ENCODE measurements at regions not wholly inside any gene's neighbourhood (a gene's known extent, or its start where the extent isn't known, plus 50 kb on each side); places are given as distances from the start of the nearest gene placed in this dataset.
A peak's percentile ranks its signal among the peaks of the same experiment; 100 is the strongest.

DNA sequence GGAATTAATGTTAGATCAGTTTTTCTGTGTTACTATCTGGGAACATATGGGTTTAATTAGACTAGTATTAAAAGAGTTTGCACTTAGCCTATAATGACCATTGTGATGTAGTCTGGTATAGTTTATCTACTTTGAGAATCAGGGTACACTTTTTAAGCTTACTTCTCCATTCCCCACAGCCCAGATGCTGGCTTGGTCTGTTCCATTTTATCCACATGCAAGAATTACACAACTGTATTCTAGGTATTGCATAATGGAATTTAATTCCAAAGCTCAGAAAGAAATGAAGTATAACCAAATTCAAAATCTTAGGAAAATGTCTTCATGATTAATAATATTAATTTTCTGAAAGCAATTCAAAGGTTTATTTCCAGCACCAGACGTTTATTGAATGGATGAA is 122.2 kb upstream of the PDGFD start:
- no peak for DNase-seq (ENCODE audit: low read depth in 4 of 4, low spot score in 1 of 4)

DNA sequence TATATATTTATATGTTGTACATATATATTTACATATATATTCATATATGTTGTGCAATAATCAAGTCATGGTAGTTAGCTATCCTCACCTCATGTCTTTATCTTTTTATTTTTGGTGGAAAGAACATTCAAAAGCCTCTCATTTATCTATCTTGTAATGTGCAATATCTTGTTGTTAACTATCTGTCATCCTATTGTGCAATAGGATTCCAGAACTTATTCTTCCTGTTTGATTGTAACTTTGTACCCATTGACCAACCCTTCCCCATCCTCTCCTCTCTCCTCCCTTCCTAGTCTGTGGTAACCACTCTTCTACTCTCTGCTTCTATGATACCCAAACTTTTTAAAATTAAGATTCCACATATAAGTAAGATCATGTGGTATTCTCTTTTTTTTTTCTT is 115.6 kb upstream of the PDGFD start:
- DNase-seq (ENCODE audit: low read depth in 4 of 4, low spot score in 1 of 4): no peak

DNA sequence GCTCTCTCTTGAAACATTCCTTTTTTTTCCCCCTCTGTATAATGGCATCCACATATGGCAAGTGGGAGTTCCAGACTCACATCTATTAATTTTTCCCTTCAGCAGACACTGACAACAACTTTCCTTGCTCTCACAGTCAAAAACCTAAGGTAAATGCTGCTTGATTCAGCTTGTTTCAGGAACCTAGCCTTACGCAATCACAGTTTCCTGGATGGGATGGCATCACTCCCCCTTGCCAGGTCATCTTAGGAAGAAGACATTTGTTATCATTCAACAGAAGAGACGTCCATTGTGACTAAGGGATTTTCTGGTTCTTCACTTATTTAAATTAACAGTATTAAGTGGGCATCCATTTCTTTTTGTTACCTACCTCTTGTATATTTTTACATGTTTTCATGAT is 112.0 kb upstream of the PDGFD start:
- DNase-seq (ENCODE audit: low read depth in 4 of 4, low spot score in 1 of 4): no peak

DNA sequence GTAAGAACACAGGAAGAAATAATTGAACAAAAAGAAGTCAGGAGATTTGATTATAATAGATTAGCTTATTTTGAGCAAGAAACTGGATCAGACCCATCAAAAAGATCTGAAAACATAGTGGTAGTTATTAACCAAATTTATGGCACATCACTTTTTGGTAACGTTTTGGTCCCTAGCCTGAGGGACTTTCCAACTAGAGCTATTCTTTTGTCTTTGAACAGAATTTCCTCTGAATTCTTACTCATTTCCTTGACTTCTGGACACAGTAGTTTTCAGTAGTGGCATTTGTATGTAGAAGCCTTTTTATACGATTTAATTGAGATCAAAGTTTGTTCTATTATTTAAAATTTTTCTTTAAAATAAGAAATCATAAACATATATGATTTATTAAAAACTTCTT is 96.5 kb upstream of the PDGFD start:
- no peak for DNase-seq (ENCODE audit: low read depth in 4 of 4, low spot score in 1 of 4)

DNA sequence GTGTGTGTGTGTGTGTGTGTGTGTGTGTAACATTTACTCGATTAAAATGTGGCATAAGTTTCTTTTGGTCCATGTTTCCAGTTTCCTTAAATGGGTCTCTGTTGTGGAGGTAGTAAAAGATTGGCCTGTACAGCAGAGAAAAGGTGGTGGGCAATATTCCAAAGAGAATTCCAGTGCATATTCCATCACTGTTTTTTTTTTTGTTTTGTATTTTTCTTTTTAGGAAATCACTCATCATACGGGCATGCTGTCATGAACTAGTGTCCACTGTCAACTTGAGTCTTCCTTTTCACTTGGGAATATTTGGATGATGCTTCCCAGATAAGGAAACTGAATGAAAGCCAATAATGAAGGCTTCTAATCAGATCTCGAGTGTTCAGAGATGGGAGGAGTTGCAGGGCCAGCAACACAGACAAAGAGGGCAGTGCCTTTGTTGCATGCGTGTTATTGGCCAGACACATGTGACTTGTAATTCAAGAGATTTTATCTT is 95.2 kb upstream of the PDGFD start:
- DNase-seq (ENCODE audit: low read depth in 4 of 4, low spot score in 1 of 4): no peak

DNA sequence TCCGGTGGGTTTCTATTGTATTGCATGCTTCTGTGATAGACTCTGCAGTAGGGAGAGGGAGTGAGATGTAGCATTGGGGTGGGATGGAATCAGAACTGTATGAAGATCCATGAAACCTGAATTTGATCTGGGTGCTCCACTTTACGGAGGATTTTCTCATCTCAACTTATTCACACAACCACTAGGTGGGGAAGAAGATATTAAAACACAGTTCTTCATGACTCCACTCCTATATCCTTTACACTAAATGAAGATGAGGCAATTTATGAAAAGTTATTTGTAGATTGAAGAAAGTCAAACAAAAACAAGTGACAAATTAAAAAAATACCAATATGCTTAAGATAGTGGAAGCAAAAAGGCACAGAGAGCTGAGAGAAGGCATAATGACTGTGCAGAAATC is 92.6 kb upstream of the PDGFD start:
- no peak for DNase-seq (ENCODE audit: low read depth in 4 of 4, low spot score in 1 of 4)

DNA sequence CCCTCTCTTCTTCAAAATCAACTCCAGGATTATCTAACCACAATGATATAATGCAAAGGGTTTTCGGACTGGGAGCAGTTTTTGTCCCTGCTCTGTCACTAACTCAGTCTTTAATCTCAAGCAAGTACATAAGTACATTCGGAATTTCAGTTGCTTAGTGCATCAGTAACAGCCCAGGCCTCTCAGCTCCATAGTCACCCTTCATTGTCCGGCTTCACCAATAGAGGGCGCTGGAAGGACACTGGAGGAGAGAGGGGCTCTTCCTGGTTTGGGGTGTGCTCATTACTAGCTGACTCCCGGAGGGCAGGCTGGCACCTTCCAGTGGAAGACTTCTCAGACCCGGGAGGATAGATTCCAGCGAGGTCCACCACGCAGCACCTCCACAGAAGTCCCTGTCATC is 90.4 kb upstream of the PDGFD start:
- DNase-seq (ENCODE audit: low read depth in 4 of 4, low spot score in 1 of 4): peak in 2 of 4 experiments; percentile 0 to 1

DNA sequence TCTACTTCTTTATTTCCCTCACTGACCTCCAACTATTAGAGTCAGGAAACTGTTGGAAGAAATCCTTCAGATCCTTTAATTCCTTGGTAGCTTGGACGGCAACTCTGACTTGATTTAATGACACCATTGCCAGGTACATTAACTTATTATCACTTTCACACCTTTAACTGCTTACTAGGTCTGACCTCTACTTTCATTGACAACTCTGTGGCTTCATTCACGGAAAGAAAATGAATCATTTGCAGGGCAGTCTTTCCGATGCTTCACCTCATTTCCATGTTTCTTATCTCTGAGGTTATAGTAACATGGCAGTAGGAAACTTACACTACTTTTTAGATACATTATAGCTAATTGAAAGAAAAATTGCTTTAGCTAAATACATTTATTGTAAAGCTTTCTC is 82.6 kb upstream of the PDGFD start:
- no peak for DNase-seq (ENCODE audit: low read depth in 4 of 4, low spot score in 1 of 4)

DNA sequence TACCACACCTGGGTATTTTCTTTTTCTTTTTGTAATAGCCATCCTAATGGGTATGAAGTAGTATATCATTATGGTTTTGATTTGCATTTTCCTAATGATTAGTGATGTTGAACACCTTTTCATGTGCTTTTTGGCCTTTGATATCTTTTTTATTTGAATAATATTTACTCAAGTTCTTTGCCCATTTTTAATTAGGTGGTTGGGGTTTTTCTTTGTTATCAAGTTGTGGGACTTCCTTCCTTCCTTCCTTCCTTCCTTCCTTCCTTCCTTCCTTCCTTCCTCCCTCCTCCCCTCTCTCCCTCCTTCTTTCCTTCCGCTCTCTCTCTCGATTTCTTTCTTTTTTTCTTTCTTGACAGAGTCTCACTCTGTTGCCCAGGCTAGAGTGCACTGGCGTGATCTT is 75.0 kb upstream of the PDGFD start:
- DNase-seq (ENCODE audit: low read depth in 4 of 4, low spot score in 1 of 4): no peak

DNA sequence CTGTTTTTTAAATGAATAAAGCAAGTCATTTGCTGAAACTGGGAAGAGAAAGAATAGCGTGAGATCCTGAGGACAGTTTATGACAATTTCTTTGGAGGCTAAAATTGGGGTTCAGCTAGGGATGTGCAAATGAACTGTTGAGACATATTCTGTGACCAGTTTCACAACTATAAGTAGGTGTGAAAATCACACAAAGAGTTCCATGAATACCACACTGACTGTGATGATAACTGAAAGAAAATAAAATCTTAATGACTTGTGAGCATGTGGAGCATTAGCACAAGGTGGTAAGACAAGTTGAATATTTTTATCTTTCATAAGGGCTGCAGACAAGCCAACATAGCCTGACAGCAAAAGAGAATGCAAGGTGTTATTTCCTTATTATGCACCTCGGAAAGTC is 61.1 kb upstream of the PDGFD start:
- DNase-seq (ENCODE audit: low read depth in 4 of 4, low spot score in 1 of 4): no peak

DNA sequence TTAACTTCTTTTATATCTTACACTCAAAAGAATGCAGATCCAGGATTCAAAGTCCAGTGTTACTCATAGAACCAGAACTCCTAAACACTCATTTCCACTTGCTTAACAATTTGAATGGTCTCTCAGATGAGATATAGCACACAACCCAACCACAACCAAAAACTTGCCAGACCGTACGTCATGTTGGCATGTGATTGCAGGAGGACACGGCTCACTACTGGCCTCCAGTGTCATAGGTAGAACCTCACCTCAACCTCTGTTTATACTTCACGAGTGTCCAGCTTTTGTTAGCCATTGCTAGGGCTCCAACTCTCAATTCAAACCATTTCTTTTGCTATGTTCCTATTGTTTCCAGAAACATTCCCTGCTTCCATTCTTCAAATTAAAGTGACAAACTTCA is 58.5 kb upstream of the PDGFD start:
- no peak for DNase-seq (ENCODE audit: low read depth in 4 of 4, low spot score in 1 of 4)

DNA sequence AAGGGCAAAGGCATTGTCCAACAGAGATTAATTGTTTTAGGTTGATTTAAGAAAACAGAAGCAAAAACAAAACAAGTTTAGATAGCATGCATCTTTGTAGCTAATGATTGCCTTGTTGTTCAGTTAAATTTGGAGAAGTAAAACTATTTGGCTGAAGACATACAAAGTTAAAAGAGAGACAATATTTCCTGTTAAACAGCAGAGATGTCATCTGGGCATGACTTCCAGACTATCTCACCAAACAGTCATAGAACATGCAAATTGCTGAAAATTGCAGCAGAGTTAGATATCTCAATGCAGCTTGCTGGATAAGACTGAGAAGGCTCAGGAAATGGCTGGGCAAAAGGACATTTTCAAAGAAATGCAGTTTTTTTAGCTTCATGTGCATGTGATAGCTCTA is 57.5 kb upstream of the PDGFD start:
- DNase-seq (ENCODE audit: low read depth in 4 of 4, low spot score in 1 of 4): no peak

DNA sequence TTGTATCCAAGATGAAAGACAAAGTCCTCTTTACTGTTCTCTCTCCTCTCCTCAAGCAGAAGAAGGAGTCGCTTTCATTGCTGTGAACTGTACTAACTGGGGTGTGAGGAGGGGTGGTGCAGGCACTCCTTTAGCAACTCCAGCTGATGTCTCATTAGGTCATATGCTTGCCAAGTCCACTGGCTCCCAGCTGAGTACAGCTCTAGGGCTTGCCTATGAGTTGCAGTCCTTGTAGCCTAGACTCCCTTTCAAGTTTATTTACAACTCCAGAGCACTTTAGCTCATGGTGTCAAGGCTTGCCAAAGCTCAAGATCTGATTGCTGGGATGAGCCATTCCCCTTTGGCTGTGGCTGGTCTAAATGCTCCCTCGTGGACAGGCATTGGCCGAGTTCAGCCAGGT is 55.1 kb upstream of the PDGFD start:
- no peak for DNase-seq (ENCODE audit: low read depth in 4 of 4, low spot score in 1 of 4)

DNA sequence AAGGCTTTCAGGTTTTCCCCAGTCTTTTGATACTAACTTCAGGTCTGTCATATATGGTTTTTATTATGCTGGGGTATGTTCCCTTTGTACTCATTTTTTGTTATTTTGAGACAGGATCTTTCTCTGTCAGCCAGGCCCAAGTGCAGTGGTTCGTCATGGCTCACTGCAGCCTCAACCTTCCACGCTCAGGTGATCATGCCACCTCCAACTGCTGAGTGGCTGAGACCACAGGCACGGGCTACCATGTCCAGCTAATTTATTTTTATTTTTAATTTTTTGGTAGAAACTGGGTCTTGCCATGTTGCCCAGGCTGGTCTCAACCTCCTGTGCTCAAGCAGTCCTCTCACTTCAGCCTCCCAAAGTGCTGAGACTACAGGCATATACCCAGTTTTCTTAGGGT is 50.6 kb upstream of the PDGFD start:
- no peak for DNase-seq (ENCODE audit: low read depth in 4 of 4, low spot score in 1 of 4)

Data from stimulated activated CD4-positive, alpha-beta T cell treated with anti-CD3 and anti-CD28 coated beads, Interleukin-1b, Interleukin-23, amount 100 ng/mL, for 24 hours (primary cell).